ENCODE measurements at regions not wholly inside any gene's neighbourhood (a gene's known extent, or its start where the extent isn't known, plus 50 kb on each side); places are given as distances from the start of the nearest gene placed in this dataset.

GRCh38 chr1:30108186-30108585 is 615.2 kb downstream of the MATN1 start:
- Histone ChIP-seq H3K27ac (ENCODE audit: low read depth in 2 of 2, low read length in 1 of 2) (no peak overlapping the region), H3K4me3 (ENCODE audit: low read depth in 1 of 2, low read length in 2 of 2) (no peak overlapping the region), H3K4me1 (ENCODE audit: control insufficient read depth in 2 of 2, insufficient read depth in 2 of 2, low read length in 1 of 2) (no peaks in the 10 kb centered on the region), H3K36me3 (ENCODE audit: control insufficient read depth in 2 of 2, insufficient read depth in 2 of 2, low read length in 1 of 2) (no peaks in the 10 kb centered on the region), H3K9me3 (ENCODE audit: control insufficient read depth in 2 of 2, insufficient read depth in 1 of 2, low read depth in 1 of 2, low read length in 1 of 2) (no peaks in the 10 kb centered on the region), H3K27me3 (ENCODE audit: control insufficient read depth in 1 of 2, insufficient read depth in 2 of 2, low read length in 2 of 2) (peaks cover 0 to 3% of the 10 kb centered on the region in 2 donors)
- 46 to 49% methylated on average over 4 of the region's 4 CpGs for WGBS, 2 donors

- Histone ChIP-seq H3K9me3 (ENCODE audit: control insufficient read depth in 2 of 2, insufficient read depth in 1 of 2, low read depth in 1 of 2, low read length in 1 of 2) (no peaks in the 10 kb centered on the region), H3K4me1 (ENCODE audit: control insufficient read depth in 2 of 2, insufficient read depth in 2 of 2, low read length in 1 of 2) (no peaks in the 10 kb centered on the region), H3K27me3 (ENCODE audit: control insufficient read depth in 1 of 2, insufficient read depth in 2 of 2, low read length in 2 of 2) (peaks cover 0 to 3% of the 10 kb centered on the region in 2 donors), H3K36me3 (ENCODE audit: control insufficient read depth in 2 of 2, insufficient read depth in 2 of 2, low read length in 1 of 2) (no peaks in the 10 kb centered on the region), H3K27ac (ENCODE audit: low read depth in 2 of 2, low read length in 1 of 2) (no peak overlapping the region), H3K4me3 (ENCODE audit: low read depth in 1 of 2, low read length in 2 of 2) (no peak overlapping the region)
- WGBS, 2 donors, result 25 to 29% methylated on average over 8 of the region's 8 CpGs
Observed at GRCh38 chr1:30106125-30106524, 617.3 kb downstream of the MATN1 start.

- 67 to 79% methylated on average over 4 of the region's 4 CpGs for WGBS, 2 donors
- no peaks in the 10 kb centered on the region for H3K36me3 ChIP-seq (ENCODE audit: control insufficient read depth in 2 of 2, insufficient read depth in 2 of 2, low read length in 1 of 2)
- H3K4me3 ChIP-seq (ENCODE audit: low read depth in 1 of 2, low read length in 2 of 2), result no peak overlapping the region
- H3K4me1 ChIP-seq (ENCODE audit: control insufficient read depth in 2 of 2, insufficient read depth in 2 of 2, low read length in 1 of 2), result no peaks in the 10 kb centered on the region
- H3K27me3 ChIP-seq (ENCODE audit: control insufficient read depth in 1 of 2, insufficient read depth in 2 of 2, low read length in 2 of 2), result peaks cover 0 to 3% of the 10 kb centered on the region in 2 donors
- no peaks in the 10 kb centered on the region for H3K9me3 ChIP-seq (ENCODE audit: control insufficient read depth in 2 of 2, insufficient read depth in 1 of 2, low read depth in 1 of 2, low read length in 1 of 2)
- H3K27ac ChIP-seq (ENCODE audit: low read depth in 2 of 2, low read length in 1 of 2), result no peak overlapping the region
Observed at GRCh38 chr1:30104551-30104950, 618.8 kb downstream of the MATN1 start.

- no peaks in the 10 kb centered on the region for H3K9me3 ChIP-seq (ENCODE audit: control insufficient read depth in 2 of 2, insufficient read depth in 1 of 2, low read depth in 1 of 2, low read length in 1 of 2)
- H3K36me3 ChIP-seq (ENCODE audit: control insufficient read depth in 2 of 2, insufficient read depth in 2 of 2, low read length in 1 of 2), result no peaks in the 10 kb centered on the region
- peaks cover 0 to 3% of the 10 kb centered on the region in 2 donors for H3K27me3 ChIP-seq (ENCODE audit: control insufficient read depth in 1 of 2, insufficient read depth in 2 of 2, low read length in 2 of 2)
Observed at GRCh38 chr1:30103708-30104411, 619.5 kb downstream of the MATN1 start.

GRCh38 chr1:30102605-30103004 is 620.8 kb downstream of the MATN1 start:
- WGBS, 2 donors, result 90 to 93% methylated on average over 7 of the region's 7 CpGs
- no peak overlapping the region for H3K27ac ChIP-seq (ENCODE audit: low read depth in 2 of 2, low read length in 1 of 2)
- no peaks in the 10 kb centered on the region for H3K9me3 ChIP-seq (ENCODE audit: control insufficient read depth in 2 of 2, insufficient read depth in 1 of 2, low read depth in 1 of 2, low read length in 1 of 2)
- no peaks in the 10 kb centered on the region for H3K27me3 ChIP-seq (ENCODE audit: control insufficient read depth in 1 of 2, insufficient read depth in 2 of 2, low read length in 2 of 2)
- H3K4me3 ChIP-seq (ENCODE audit: low read depth in 1 of 2, low read length in 2 of 2), result no peak overlapping the region
- H3K36me3 ChIP-seq (ENCODE audit: control insufficient read depth in 2 of 2, insufficient read depth in 2 of 2, low read length in 1 of 2), result no peaks in the 10 kb centered on the region
- no peaks in the 10 kb centered on the region for H3K4me1 ChIP-seq (ENCODE audit: control insufficient read depth in 2 of 2, insufficient read depth in 2 of 2, low read length in 1 of 2)

More at GRCh38 chr1:30103708-30104411, 619.5 kb downstream of the MATN1 start:
- Histone ChIP-seq H3K4me3 (ENCODE audit: low read depth in 1 of 2, low read length in 2 of 2) (no peak overlapping the region), H3K4me1 (ENCODE audit: control insufficient read depth in 2 of 2, insufficient read depth in 2 of 2, low read length in 1 of 2) (no peaks in the 10 kb centered on the region), H3K27ac (ENCODE audit: low read depth in 2 of 2, low read length in 1 of 2) (no peak overlapping the region)
- WGBS, 2 donors, result 50 to 51% methylated on average over 14 of the region's 14 CpGs

- Histone ChIP-seq H3K36me3 (ENCODE audit: control insufficient read depth in 2 of 2, insufficient read depth in 2 of 2, low read length in 1 of 2) (no peaks in the 10 kb centered on the region), H3K27me3 (ENCODE audit: control insufficient read depth in 1 of 2, insufficient read depth in 2 of 2, low read length in 2 of 2) (no peaks in the 10 kb centered on the region), H3K9me3 (ENCODE audit: control insufficient read depth in 2 of 2, insufficient read depth in 1 of 2, low read depth in 1 of 2, low read length in 1 of 2) (no peaks in the 10 kb centered on the region), H3K4me3 (ENCODE audit: low read depth in 1 of 2, low read length in 2 of 2) (no peak overlapping the region), H3K27ac (ENCODE audit: low read depth in 2 of 2, low read length in 1 of 2) (no peak overlapping the region), H3K4me1 (ENCODE audit: control insufficient read depth in 2 of 2, insufficient read depth in 2 of 2, low read length in 1 of 2) (no peaks in the 10 kb centered on the region)
- WGBS, 2 donors, result 50 to 55% methylated on average over 9 of the region's 9 CpGs
Observed at GRCh38 chr1:30101487-30102227, 621.7 kb downstream of the MATN1 start.

- no peak overlapping the region for H3K4me3 ChIP-seq (ENCODE audit: low read depth in 1 of 2, low read length in 2 of 2)
- no peaks in the 10 kb centered on the region for H3K9me3 ChIP-seq (ENCODE audit: control insufficient read depth in 2 of 2, insufficient read depth in 1 of 2, low read depth in 1 of 2, low read length in 1 of 2)
- 43% methylated on average over 8 of the region's 8 CpGs for WGBS, 2 donors
- H3K27me3 ChIP-seq (ENCODE audit: control insufficient read depth in 1 of 2, insufficient read depth in 2 of 2, low read length in 2 of 2), result no peaks in the 10 kb centered on the region
- no peaks in the 10 kb centered on the region for H3K36me3 ChIP-seq (ENCODE audit: control insufficient read depth in 2 of 2, insufficient read depth in 2 of 2, low read length in 1 of 2)
- no peak overlapping the region for H3K27ac ChIP-seq (ENCODE audit: low read depth in 2 of 2, low read length in 1 of 2)
- no peaks in the 10 kb centered on the region for H3K4me1 ChIP-seq (ENCODE audit: control insufficient read depth in 2 of 2, insufficient read depth in 2 of 2, low read length in 1 of 2)
Observed at GRCh38 chr1:30101016-30101415, 622.4 kb downstream of the MATN1 start.

GRCh38 chr1:30100524-30100862 is 622.9 kb downstream of the MATN1 start:
- no peak overlapping the region for H3K27ac ChIP-seq (ENCODE audit: low read depth in 2 of 2, low read length in 1 of 2)
- H3K9me3 ChIP-seq (ENCODE audit: control insufficient read depth in 2 of 2, insufficient read depth in 1 of 2, low read depth in 1 of 2, low read length in 1 of 2), result no peaks in the 10 kb centered on the region
- H3K27me3 ChIP-seq (ENCODE audit: control insufficient read depth in 1 of 2, insufficient read depth in 2 of 2, low read length in 2 of 2), result no peaks in the 10 kb centered on the region
- WGBS, 2 donors, result 46 to 56% methylated on average over 4 of the region's 4 CpGs
- no peaks in the 10 kb centered on the region for H3K36me3 ChIP-seq (ENCODE audit: control insufficient read depth in 2 of 2, insufficient read depth in 2 of 2, low read length in 1 of 2)
- H3K4me1 ChIP-seq (ENCODE audit: control insufficient read depth in 2 of 2, insufficient read depth in 2 of 2, low read length in 1 of 2), result no peaks in the 10 kb centered on the region
- no peak overlapping the region for H3K4me3 ChIP-seq (ENCODE audit: low read depth in 1 of 2, low read length in 2 of 2)

GRCh38 chr1:30099587-30100523 is 623.5 kb downstream of the MATN1 start:
- Histone ChIP-seq H3K27me3 (ENCODE audit: control insufficient read depth in 1 of 2, insufficient read depth in 2 of 2, low read length in 2 of 2) (no peaks in the 10 kb centered on the region), H3K4me3 (ENCODE audit: low read depth in 1 of 2, low read length in 2 of 2) (no peak overlapping the region), H3K9me3 (ENCODE audit: control insufficient read depth in 2 of 2, insufficient read depth in 1 of 2, low read depth in 1 of 2, low read length in 1 of 2) (peaks cover 0 to 5% of the 10 kb centered on the region in 2 donors), H3K36me3 (ENCODE audit: control insufficient read depth in 2 of 2, insufficient read depth in 2 of 2, low read length in 1 of 2) (no peaks in the 10 kb centered on the region), H3K27ac (ENCODE audit: low read depth in 2 of 2, low read length in 1 of 2) (no peak overlapping the region), H3K4me1 (ENCODE audit: control insufficient read depth in 2 of 2, insufficient read depth in 2 of 2, low read length in 1 of 2) (no peaks in the 10 kb centered on the region)
- 69 to 71% methylated on average over 24 of the region's 24 CpGs for WGBS, 2 donors

Data from esophagus (tissue), 2 donors.